ENCODE measurements at regions not wholly inside any gene's neighbourhood (a gene's known extent, or its start where the extent isn't known, plus 50 kb on each side); places are given as distances from the start of the nearest gene placed in this dataset.

DNA sequence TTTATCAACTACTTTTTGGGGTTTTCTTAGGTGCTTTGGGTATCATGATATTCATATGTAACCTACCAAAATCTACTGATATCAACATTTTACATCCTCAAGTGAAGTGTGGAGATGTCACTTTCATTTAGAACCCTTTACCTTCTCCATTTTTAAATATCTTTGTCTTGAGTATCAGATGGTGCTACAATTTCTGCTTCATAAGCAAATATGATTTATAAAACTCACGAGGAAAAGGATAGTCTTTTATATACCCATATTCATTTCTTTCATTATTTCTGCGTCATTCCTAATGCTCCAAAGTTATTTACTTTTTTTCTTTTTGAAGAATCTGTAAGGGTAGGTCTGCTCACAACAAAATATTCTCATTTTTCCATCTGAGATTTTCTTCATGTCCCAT, 991.7 kb downstream of the CDH11 start:
- POLR2A ChIA-PET = no interaction called here

More for the DNA sequence above, 991.7 kb downstream of the CDH11 start:
- no peak for ATAC-seq
- H3K27ac ChIP-seq (ENCODE audit: control insufficient read depth, insufficient read depth) = no peak overlapping the region
- DNase-seq (ENCODE audit: low read depth, low spot score) = no peak
- RAD21 ChIA-PET (ENCODE audit: unreplicated experiment) = no interaction called here
- H3K9me3 ChIP-seq (replicated peaks; ENCODE audit: control insufficient read depth, insufficient read depth, low read length) = no peaks in the 10 kb centered on the region
- BruUV-seq (replicated peaks) = no TSS peak
- H3K36me3 ChIP-seq (ENCODE audit: control insufficient read depth in 2 of 2, insufficient read depth in 2 of 2, low read length in 1 of 2) = no peaks in the 10 kb centered on the region
- no peak overlapping the region for H3K9ac ChIP-seq (ENCODE audit: control insufficient read depth, insufficient read depth, low read length)
- intact Hi-C loops (cut with micrococcal nuclease; ENCODE audit: unreplicated experiment) (no loop called here), in situ Hi-C loops (cut with MboI) (no loop called here)
- H2AFZ ChIP-seq (ENCODE audit: control insufficient read depth, low read depth, low read length) = no peak overlapping the region
- no peaks in the 10 kb centered on the region for H4K20me1 ChIP-seq (ENCODE audit: control insufficient read depth, insufficient read depth)
- 0% methylated on average over 2 of the region's 2 CpGs for WGBS (ENCODE audit: insufficient coverage, insufficient replicate concordance, low lambda C conversion rate, missing lambda C conversion rate)
- H3K4me3 ChIP-seq = no peak overlapping the region
- H3K27me3 ChIP-seq (replicated peaks in 1 of 2; ENCODE audit: control insufficient read depth in 2 of 2, insufficient read depth in 2 of 2, low read length in 1 of 2) = no peaks in the 10 kb centered on the region
- SMC1A ChIA-PET (ENCODE audit: uncharacterized antibody, unreplicated experiment) = no interaction called here
- CTCF ChIA-PET = no interaction called here
- H3K79me2 ChIP-seq (ENCODE audit: control insufficient read depth, insufficient read depth, low read length) = no peaks in the 10 kb centered on the region
- no peak for TF ChIP-seq NBN (IDR thresholded peaks at IDR 0.05)
- no peak for TF ChIP-seq EP300 (IDR thresholded peaks at IDR 0.05; ENCODE audit: borderline replicate concordance in 1 of 2, control insufficient read depth in 1 of 2, low read depth in 2 of 2, low read length in 2 of 2)
- no peak for TF ChIP-seq STAT1 (conservative IDR thresholded peaks at IDR 0.05)
- no peak for TF ChIP-seq MXI1 (IDR thresholded peaks at IDR 0.05; ENCODE audit: low read depth, low read length)
- no peak for TF ChIP-seq ZNF217 (IDR thresholded peaks at IDR 0.05)
- TF ChIP-seq, protein P1, sequence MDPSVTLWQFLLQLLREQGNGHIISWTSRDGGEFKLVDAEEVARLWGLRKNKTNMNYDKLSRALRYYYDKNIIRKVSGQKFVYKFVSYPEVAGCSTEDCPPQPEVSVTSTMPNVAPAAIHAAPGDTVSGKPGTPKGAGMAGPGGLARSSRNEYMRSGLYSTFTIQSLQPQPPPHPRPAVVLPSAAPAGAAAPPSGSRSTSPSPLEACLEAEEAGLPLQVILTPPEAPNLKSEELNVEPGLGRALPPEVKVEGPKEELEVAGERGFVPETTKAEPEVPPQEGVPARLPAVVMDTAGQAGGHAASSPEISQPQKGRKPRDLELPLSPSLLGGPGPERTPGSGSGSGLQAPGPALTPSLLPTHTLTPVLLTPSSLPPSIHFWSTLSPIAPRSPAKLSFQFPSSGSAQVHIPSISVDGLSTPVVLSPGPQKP (IDR thresholded peaks at IDR 0.05; ENCODE audit: low read depth, low read length) = no peak
- no peak for TF ChIP-seq ZSCAN29 (IDR thresholded peaks at IDR 0.05)
- TF ChIP-seq, protein P2, sequence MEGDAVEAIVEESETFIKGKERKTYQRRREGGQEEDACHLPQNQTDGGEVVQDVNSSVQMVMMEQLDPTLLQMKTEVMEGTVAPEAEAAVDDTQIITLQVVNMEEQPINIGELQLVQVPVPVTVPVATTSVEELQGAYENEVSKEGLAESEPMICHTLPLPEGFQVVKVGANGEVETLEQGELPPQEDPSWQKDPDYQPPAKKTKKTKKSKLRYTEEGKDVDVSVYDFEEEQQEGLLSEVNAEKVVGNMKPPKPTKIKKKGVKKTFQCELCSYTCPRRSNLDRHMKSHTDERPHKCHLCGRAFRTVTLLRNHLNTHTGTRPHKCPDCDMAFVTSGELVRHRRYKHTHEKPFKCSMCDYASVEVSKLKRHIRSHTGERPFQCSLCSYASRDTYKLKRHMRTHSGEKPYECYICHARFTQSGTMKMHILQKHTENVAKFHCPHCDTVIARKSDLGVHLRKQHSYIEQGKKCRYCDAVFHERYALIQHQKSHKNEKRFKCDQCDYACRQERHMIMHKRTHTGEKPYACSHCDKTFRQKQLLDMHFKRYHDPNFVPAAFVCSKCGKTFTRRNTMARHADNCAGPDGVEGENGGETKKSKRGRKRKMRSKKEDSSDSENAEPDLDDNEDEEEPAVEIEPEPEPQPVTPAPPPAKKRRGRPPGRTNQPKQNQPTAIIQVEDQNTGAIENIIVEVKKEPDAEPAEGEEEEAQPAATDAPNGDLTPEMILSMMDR (IDR thresholded peaks at IDR 0.05 in 2 of 3, conservative IDR thresholded peaks at IDR 0.05 in 1 of 3; ENCODE audit: control insufficient read depth in 2 of 3, extremely low read depth in 1 of 3, insufficient read depth in 1 of 3, low read depth in 3 of 3, low read length in 3 of 3) = no peak
- no peak for TF ChIP-seq SPI1 (IDR thresholded peaks at IDR 0.05; ENCODE audit: borderline replicate concordance, insufficient read depth, low read depth, low read length)
- TF ChIP-seq MLLT1 (IDR thresholded peaks at IDR 0.05) = no peak
- TF ChIP-seq, protein P3, sequence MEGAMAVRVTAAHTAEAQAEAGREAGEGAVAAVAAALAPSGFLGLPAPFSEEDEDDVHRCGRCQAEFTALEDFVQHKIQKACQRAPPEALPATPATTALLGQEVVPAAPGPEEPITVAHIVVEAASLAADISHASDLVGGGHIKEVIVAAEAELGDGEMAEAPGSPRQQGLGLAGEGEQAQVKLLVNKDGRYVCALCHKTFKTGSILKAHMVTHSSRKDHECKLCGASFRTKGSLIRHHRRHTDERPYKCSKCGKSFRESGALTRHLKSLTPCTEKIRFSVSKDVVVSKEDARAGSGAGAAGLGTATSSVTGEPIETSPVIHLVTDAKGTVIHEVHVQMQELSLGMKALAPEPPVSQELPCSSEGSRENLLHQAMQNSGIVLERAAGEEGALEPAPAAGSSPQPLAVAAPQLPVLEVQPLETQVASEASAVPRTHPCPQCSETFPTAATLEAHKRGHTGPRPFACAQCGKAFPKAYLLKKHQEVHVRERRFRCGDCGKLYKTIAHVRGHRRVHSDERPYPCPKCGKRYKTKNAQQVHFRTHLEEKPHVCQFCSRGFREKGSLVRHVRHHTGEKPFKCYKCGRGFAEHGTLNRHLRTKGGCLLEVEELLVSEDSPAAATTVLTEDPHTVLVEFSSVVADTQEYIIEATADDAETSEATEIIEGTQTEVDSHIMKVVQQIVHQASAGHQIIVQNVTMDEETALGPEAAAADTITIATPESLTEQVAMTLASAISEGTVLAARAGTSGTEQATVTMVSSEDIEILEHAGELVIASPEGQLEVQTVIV (IDR thresholded peaks at IDR 0.05; ENCODE audit: borderline replicate concordance, partially characterized antibody) = no peak
- H3K4me1 ChIP-seq (ENCODE audit: control insufficient read depth, insufficient read depth, low read length) = no peaks in the 10 kb centered on the region
- no peak overlapping the region for H3K4me2 ChIP-seq (ENCODE audit: control insufficient read depth, insufficient read depth)
- no peak for FAIRE-seq
